ENCODE measurements at regions not wholly inside any gene's neighbourhood (a gene's known extent, or its start where the extent isn't known, plus 50 kb on each side); places are given as distances from the start of the nearest gene placed in this dataset.

DNA sequence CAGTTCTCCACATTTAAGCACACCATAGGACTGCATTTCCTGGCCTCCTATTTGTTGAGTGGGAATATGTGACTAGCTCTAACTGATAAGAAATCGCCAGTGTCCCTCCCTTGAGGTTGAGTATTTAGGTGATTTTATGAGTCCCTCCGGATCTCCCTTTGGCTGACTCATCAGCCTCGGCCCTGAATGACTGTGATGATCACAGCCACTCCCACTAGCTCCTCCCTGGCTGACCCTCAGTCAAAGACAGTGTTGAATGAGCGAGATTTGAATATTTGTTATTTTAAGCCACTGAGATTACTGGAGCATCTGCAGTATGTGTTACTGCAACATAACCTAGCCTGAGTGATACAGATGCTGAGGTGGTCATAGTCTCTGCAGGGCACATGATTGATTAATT, 515.3 kb downstream of the EPHB1 start:
- DNase-seq = no peak

GRCh38 chr3:135311699-135312098, 516.6 kb downstream of the EPHB1 start:
- DNase-seq = no peak

GRCh38 chr3:135314237-135314636, 519.2 kb downstream of the EPHB1 start:
- DNase-seq = no peak

GRCh38 chr3:135324301-135324700, 529.2 kb downstream of the EPHB1 start:
- DNase-seq = no peak

GRCh38 chr3:135325096-135325495, 530.0 kb downstream of the EPHB1 start:
- no peak for DNase-seq

DNA sequence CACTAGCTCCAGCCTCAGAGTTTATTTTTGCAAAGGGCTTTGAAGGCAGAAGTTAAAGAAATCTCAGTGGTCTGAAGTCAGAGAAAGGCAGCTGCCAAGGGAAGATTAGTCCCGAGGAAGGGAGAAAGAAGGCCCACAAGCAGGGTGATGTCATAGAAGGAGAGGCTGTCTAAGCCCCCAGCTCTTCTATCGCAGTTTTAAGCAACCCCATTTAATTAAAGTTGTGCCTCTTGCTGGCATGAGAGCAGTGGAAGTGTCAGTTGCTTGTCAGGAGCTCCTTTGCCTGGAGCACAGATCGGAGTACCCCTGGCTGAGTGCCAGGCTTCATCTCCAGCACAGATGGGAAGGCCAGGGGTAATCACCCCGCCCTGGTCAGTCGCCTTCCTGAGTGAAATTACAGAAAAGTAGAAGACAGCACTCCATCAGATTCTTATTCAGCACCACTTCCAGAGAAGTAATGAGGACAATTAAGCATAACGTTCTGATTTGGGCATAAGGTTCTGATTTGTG, 530.7 kb downstream of the EPHB1 start:
- DNase-seq = no peak

- DNase-seq = no peak
Observed at GRCh38 chr3:135326851-135327250, 531.8 kb downstream of the EPHB1 start.

DNA sequence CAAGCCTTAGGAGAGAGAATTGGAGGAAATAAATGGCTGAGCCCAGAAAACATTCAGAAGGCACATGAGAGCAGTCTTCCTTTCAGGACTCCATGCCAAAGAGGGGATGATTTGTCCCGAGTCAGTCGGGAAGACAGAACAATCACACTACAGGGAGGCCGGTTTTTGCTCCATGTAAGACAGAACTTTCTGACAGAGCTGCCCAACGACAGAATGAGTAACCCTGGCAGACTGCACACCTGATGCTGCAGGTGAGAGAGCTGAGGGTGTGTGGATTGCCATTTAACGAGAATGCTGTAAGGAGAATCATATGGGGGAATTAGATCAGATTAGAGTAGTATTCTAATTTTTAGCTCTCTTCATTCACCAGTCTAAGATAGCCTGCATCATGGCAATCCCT, 533.0 kb downstream of the EPHB1 start:
- DNase-seq = no peak

- DNase-seq = no peak
Observed at GRCh38 chr3:135329479-135329878, 534.4 kb downstream of the EPHB1 start.

GRCh38 chr3:135337192-135337591, 542.1 kb downstream of the EPHB1 start:
- DNase-seq = no peak

DNA sequence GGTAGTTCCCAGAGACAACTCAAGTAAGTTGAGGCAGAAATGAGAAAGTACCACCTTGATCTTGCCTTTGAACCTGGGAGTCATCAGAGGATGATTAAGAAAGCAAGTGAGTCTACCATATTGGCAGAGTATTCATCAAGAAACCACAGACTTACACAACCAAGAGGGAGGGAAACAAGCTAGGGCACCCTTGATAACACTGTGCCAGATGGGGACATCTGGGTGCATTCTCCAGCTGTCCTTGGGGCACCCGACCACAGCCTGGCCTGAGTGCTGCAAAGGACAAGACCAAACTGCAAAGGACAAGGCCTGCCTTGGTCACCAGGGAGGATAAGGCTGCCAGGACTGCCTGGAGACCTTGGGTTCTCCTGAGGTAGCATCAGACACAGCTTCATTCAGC, 553.6 kb downstream of the EPHB1 start:
- no peak for DNase-seq

GRCh38 chr3:135349254-135349948, 554.3 kb downstream of the EPHB1 start:
- DNase-seq = no peak

- DNase-seq = no peak
Observed at GRCh38 chr3:135352213-135352612, 557.2 kb downstream of the EPHB1 start.

DNA sequence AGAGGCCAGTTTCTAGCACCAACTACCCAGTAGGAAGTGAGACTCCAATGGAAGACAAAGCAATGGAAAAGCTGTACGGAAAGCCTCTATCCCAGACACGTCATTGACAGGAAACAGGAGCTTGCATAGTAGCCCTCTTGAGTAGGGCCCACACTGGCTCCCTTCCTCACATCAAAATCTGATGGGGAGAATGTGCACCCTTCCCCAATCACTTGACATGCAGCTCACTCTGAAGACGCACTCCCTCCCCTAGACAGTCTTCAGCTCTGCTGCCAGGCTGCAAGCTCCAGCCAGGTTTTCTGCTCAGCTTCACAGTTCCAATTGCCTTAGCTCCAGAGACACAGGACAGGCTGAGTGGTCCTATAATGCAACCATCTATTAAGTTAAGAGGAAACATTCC, 567.8 kb downstream of the EPHB1 start:
- DNase-seq = no peak

GRCh38 chr3:135364676-135365075, 569.6 kb downstream of the EPHB1 start:
- no peak for DNase-seq

GRCh38 chr3:135366816-135367215, 571.8 kb downstream of the EPHB1 start:
- no peak for DNase-seq

DNA sequence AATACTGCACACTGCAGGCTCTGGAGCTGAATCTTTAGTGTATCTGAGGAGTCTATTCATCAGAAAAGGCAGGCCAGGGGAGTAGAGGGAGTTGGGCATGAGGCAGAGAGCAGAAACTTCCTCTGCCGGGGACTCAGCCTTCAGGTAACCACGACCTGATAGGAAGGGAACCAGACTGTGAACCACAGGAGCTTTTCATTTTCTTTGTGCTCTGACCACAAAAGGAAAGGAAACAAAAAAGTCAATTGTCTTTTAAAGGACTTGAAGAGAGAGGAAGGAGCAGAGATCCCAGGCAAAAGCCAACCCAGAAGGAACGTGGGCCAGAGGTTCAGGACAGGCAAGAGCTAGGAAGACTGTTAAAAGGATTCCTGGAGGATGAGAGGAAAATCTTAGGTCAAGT, 573.3 kb downstream of the EPHB1 start:
- DNase-seq = no peak

DNA sequence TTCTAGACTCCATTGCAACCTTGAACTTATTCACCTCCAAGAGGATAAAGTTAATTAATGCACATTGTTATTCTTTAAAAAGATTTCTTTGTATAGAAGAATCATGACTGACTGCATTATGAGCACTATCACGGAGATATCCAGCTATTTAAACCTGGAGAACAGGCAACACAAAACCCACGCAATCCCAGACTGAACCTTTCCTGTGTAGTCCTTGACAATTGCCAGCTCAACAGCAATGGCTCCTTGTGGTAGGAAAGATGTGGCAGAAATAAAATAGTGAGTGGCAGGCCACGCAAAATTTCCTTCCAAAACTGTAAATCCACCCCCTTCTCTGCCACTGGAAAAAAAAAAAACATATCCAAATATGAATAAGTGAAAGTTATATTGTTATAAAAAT, 573.7 kb downstream of the EPHB1 start:
- no peak for DNase-seq

DNA sequence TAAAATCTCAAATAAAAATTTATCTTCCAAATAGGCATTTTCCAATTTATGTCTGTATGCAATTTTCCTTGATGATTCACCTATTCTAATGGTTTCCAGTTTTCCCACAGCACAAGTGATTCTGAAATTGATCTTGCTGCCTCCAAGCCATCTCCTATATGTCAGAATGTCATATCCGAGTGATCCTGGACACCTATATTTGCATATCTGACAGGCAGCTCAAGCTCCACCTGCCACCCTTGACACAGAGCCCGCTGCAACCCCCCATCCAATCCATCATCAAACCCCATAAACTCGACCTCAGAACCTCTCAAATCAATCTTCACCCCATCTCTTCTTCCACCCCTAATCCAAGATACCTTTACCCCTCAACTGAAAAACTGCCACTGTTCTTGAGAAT, 579.5 kb downstream of the EPHB1 start:
- DNase-seq = no peak

GRCh38 chr3:135382188-135382587, 583.3 kb upstream of the PPP2R3A start:
- no peak for DNase-seq

- DNase-seq = no peak
Observed at GRCh38 chr3:135382621-135383020, 582.9 kb upstream of the PPP2R3A start.

GRCh38 chr3:135383301-135383700, 582.2 kb upstream of the PPP2R3A start:
- no peak for DNase-seq

- DNase-seq = no peak
Observed at GRCh38 chr3:135392151-135392550, 573.4 kb upstream of the PPP2R3A start.

GRCh38 chr3:135393159-135393558, 572.4 kb upstream of the PPP2R3A start:
- no peak for DNase-seq

- DNase-seq = no peak
Observed at GRCh38 chr3:135393898-135394525, 571.5 kb upstream of the PPP2R3A start.

All from activated CD8-positive, alpha-beta memory T cell treated with anti-CD3 and anti-CD28 coated beads, Interleukin-2, amount 50 U/mL, for 4 hours (primary cell).